Stimulated activated naive CD8-positive, alpha-beta T cell treated with anti-CD3 and anti-CD28 coated beads, Interleukin-15, amount 100 ng/mL, for 72 hours (primary cell): ENCODE measurements at regions not wholly inside any gene's neighbourhood (a gene's known extent, or its start where the extent isn't known, plus 50 kb on each side); places are given as distances from the start of the nearest gene placed in this dataset.
"Not testable (repeated sequence)": the region's sequence is repeated elsewhere in the genome, so short reads cannot be mapped to it uniquely, and the experiment has no call there.

Experiments
- ATAC-seq: fragments of 150-1000 bp; cut with Tn5 transposase; 2 replicates; pipeline ENCODE4 v1.10.0; 2021; ENCODE audit warnings: mild to moderate bottlenecking, moderate library complexity
- DNase-seq, 2 donors: peaks; one replicate each; pipeline ENCODE4 v3.0.0; 2021 to 2022
- H3K27ac Mint-ChIP-seq, 2 donors: one replicate each; pipeline ENCODE4 v1.8.0; 2022; ENCODE audit warnings: mild to moderate bottlenecking in 2 of 2, mixed read lengths in 2 of 2, moderate library complexity in 2 of 2
- H3K27me3 Mint-ChIP-seq: one replicate; pipeline ENCODE4 v1.8.0; 2022; ENCODE audit warnings: mixed read lengths
- H3K4me1 Mint-ChIP-seq: one replicate; pipeline ENCODE4 v1.8.0; 2022; ENCODE audit warnings: mild to moderate bottlenecking, mixed read lengths
- H3K4me3 Mint-ChIP-seq, 2 donors: one replicate each; pipeline ENCODE4 v1.8.0; 2022; ENCODE audit warnings: mild to moderate bottlenecking in 2 of 2, mixed read lengths in 2 of 2, moderate library complexity in 1 of 2
- H3K9me3 Mint-ChIP-seq, 2 donors: one replicate each; pipeline ENCODE4 v1.8.0; 2022; ENCODE audit warnings: mixed read lengths in 2 of 2

- H3K9me3 Mint-ChIP-seq: peaks cover 4 to 7% of the 10 kb centered on the region in 2 donors
- no peak overlapping the region for H3K27ac Mint-ChIP-seq
- no peaks in the 10 kb centered on the region for H3K27me3 Mint-ChIP-seq
- ATAC-seq (peak; percentile 45), DNase-seq (no peak)
- peaks cover 17% of the 10 kb centered on the region for H3K4me1 Mint-ChIP-seq
- no peak overlapping the region for H3K4me3 Mint-ChIP-seq
Observed at GRCh38 chr6:134422426-134423231, 104.7 kb upstream of the SGK1 start.

DNA sequence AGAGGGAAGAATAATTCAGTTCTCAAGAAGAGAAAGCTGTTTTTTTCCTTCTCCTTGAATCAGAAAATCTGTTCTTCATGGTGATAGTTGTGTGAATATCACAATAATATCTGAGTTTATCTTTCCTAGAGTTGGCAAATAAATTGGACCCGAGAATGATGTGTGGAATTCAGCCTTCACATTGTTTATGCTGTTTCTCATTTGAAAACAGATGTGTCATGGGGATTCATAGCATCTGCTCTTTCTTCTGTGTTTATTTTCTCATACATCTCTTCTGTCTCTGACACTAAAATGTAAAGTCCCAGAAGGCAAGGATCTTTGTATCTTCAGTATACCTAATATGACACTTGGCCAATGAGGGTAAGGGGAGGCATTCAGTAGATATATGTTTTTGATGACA, 103.6 kb upstream of the SGK1 start:
- Mint-ChIP-seq H3K4me1 (peaks cover 23% of the 10 kb centered on the region), H3K4me3 (no peak overlapping the region), H3K27ac (no peak overlapping the region), H3K27me3 (no peaks in the 10 kb centered on the region), H3K9me3 (peaks cover 4 to 7% of the 10 kb centered on the region in 2 donors)
- DNase-seq: no peak
- ATAC-seq: no peak

DNA sequence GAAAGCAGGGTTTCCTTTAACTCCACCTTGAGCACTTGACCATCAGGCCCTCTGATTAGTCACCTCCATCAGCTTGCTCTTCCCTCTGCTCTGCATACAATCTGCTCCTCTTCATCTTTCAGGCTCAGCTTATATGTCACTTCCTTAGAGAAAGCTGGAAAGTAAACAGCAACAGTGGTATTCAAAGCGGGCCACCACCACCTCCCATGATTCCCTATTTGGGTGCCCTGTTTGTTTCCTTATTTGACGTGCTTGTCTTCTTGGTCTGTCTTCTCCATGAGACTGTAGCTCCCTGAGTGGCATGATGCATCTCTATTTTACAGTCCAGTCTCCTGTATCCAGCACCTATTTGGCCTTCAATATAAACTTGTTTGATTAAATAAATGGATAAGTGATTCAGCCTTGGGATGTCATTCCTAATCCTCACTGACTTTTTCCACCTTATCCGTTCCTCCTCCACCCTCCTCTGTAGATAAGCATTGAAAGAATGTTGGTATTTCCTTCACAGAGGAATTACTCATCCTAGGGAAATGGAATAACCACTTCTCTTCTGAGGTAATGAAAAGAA, 102.8 kb upstream of the SGK1 start:
- peaks cover 4 to 7% of the 10 kb centered on the region in 2 donors for H3K9me3 Mint-ChIP-seq
- H3K4me3 Mint-ChIP-seq: no peak overlapping the region
- no peak for ATAC-seq
- H3K27ac Mint-ChIP-seq: peak overlapping the region in 1 of 2 donors; percentile 90
- peaks cover under 1% of the 10 kb centered on the region for H3K27me3 Mint-ChIP-seq
- H3K4me1 Mint-ChIP-seq: peaks cover 19% of the 10 kb centered on the region
- no peak for DNase-seq

DNA sequence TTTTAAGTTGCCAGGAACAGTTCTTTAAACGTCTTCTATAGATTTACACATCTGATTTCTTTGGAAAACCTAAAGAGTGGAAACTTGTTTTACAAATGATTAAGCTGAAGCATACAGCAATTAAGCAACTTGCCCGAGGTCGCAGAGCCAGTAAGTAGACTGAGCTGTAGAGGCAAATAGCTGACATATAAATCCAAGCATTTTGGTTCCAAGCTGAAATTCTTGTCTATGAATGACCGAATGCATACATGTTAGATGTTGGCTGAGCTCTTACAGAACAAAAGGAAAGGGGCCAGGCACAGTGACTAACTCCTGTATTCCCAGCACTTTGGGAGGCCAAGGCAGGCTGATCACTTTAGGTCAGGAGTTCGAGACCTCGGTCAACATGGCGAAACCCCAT, 101.8 kb upstream of the SGK1 start:
- ATAC-seq: no peak
- H3K4me3 Mint-ChIP-seq: no peak overlapping the region
- peaks cover 22% of the 10 kb centered on the region for H3K4me1 Mint-ChIP-seq
- peaks cover 7% of the 10 kb centered on the region for H3K27me3 Mint-ChIP-seq
- no peak overlapping the region for H3K27ac Mint-ChIP-seq
- H3K9me3 Mint-ChIP-seq: peaks cover 4 to 7% of the 10 kb centered on the region in 2 donors
- no peak for DNase-seq

GRCh38 chr6:134416418-134417154, 98.7 kb upstream of the SGK1 start:
- Mint-ChIP-seq H3K27ac (no peak overlapping the region), H3K27me3 (peaks cover 7% of the 10 kb centered on the region), H3K9me3 (peaks cover 6 to 18% of the 10 kb centered on the region in 2 donors), H3K4me1 (peaks cover 15% of the 10 kb centered on the region), H3K4me3 (no peak overlapping the region)
- DNase-seq: no peak
- peak; percentile 39 for ATAC-seq

- no peak overlapping the region for H3K4me3 Mint-ChIP-seq
- DNase-seq (no peak), ATAC-seq (no peak)
- peaks cover 15% of the 10 kb centered on the region for H3K4me1 Mint-ChIP-seq
- peaks cover 7% of the 10 kb centered on the region for H3K27me3 Mint-ChIP-seq
- H3K9me3 Mint-ChIP-seq: peaks cover 6 to 25% of the 10 kb centered on the region in 2 donors
- H3K27ac Mint-ChIP-seq: no peak overlapping the region
Observed at GRCh38 chr6:134415656-134416055, 97.7 kb upstream of the SGK1 start.

DNA sequence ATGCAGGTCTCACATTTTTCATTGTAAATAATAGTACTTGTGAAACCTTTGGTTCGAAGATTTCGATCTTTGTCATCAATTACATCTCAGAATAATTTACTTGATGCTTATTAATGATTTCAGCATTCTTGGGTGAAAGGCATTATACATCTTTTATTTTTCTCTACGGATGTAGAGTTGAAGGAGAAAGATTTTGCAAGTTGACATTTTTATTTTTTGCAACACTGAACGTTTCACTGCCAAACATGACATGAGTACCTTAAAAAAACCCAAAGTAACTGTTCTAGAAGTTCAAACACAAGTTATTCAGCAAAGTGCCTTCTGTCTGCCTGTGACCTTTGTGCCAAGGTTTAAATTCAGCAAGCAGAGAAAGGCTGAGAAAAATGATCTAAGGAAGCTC, 97.3 kb upstream of the SGK1 start:
- Mint-ChIP-seq H3K4me3 (no peak overlapping the region), H3K4me1 (peaks cover 15% of the 10 kb centered on the region), H3K27me3 (peaks cover 7% of the 10 kb centered on the region), H3K9me3 (peaks cover 6 to 27% of the 10 kb centered on the region in 2 donors), H3K27ac (no peak overlapping the region)
- DNase-seq (no peak), ATAC-seq (no peak)

DNA sequence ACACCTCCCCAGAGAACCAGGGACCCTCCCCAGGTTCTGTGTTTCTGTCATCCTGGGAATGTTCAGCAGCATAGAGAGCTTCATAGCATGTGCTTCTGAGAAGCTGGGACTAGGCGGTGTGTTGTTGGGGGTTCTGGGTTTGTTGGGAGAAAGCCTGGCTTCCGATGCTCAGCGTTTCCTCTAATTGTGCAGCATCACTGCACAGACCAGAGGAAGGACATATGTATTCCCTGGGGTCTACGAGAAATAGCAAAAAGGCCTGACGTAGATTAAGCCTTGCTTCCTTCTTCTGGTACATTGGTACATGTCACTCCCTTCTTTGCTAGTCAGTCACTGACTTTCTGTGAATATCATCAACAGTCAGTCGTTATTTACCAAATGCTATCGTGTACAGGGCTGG, 96.9 kb upstream of the SGK1 start:
- peaks cover 6 to 27% of the 10 kb centered on the region in 2 donors for H3K9me3 Mint-ChIP-seq
- H3K4me3 Mint-ChIP-seq: no peak overlapping the region
- H3K27me3 Mint-ChIP-seq: peaks cover 7% of the 10 kb centered on the region
- no peak for ATAC-seq
- H3K27ac Mint-ChIP-seq: no peak overlapping the region
- peaks cover 15% of the 10 kb centered on the region for H3K4me1 Mint-ChIP-seq
- DNase-seq: no peak

- DNase-seq (no peak), ATAC-seq (no peak)
- Mint-ChIP-seq H3K4me1 (peaks cover 15% of the 10 kb centered on the region), H3K27me3 (peaks cover 7% of the 10 kb centered on the region), H3K9me3 (peaks cover 6 to 27% of the 10 kb centered on the region in 2 donors), H3K27ac (no peak overlapping the region), H3K4me3 (no peak overlapping the region)
Observed at GRCh38 chr6:134413241-134413643, 95.3 kb upstream of the SGK1 start.

GRCh38 chr6:134410541-134410940, 92.6 kb upstream of the SGK1 start:
- H3K27me3 Mint-ChIP-seq: peaks cover 5% of the 10 kb centered on the region
- H3K4me1 Mint-ChIP-seq: peaks cover 4% of the 10 kb centered on the region
- H3K9me3 Mint-ChIP-seq: peaks cover 6 to 27% of the 10 kb centered on the region in 2 donors
- ATAC-seq (no peak), DNase-seq (no peak)
- H3K4me3 Mint-ChIP-seq: no peak overlapping the region
- H3K27ac Mint-ChIP-seq: peak overlapping the region in 1 of 2 donors; percentile 27

DNA sequence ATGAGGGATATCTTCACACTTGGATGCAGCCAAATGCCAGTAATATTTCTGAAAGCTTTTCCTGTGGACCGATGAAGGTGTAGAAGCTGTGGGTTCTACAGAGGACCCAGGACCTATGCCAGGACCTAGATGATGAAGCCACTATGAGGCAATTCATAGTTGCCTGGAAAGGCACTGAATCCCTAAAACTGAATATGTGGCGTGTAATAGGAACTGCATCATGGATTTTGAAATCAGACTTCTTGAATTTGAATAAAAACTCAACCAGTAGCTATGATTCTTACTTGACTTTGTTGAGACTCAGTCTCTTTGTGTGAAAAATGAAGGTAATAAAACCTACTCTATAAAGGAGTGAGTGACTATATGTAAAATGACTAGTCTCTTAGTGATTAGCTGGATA, 89.9 kb upstream of the SGK1 start:
- Mint-ChIP-seq H3K27ac (no peak overlapping the region), H3K27me3 (no peaks in the 10 kb centered on the region), H3K4me1 (peaks cover 4% of the 10 kb centered on the region), H3K9me3 (peaks cover 0 to 18% of the 10 kb centered on the region in 2 donors), H3K4me3 (no peak overlapping the region)
- DNase-seq: no peak
- no peak for ATAC-seq

DNA sequence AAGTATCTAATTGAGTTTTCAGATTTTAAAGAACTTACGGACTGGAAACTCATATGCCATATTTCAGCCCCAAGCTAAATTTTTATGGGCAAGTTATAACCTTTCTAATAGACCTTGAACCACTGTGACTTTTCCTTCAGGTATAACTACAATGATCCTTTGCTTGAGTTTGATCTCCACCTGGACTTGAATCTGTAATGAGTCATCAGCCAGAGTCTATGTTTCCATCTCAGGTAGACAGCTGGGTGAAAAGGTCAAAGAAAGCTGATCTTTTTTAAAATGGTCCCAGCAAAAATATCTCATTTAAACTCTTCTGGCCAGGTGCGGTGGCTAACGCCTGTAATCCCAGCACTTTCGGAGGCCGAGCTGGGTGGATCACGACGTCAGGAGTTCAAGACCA, 88.4 kb upstream of the SGK1 start:
- Mint-ChIP-seq H3K27me3 (no peaks in the 10 kb centered on the region), H3K4me1 (peaks cover 13% of the 10 kb centered on the region), H3K4me3 (no peak overlapping the region), H3K9me3 (peaks cover 0 to 9% of the 10 kb centered on the region in 2 donors), H3K27ac (no peak overlapping the region)
- DNase-seq (no peak), ATAC-seq (no peak)

- DNase-seq (no peak), ATAC-seq (no peak)
- peaks cover 0 to 1% of the 10 kb centered on the region in 2 donors for H3K9me3 Mint-ChIP-seq
- H3K4me3 Mint-ChIP-seq: no peak overlapping the region
- no peak overlapping the region for H3K27ac Mint-ChIP-seq
- H3K27me3 Mint-ChIP-seq: no peaks in the 10 kb centered on the region
- H3K4me1 Mint-ChIP-seq: peaks cover 13% of the 10 kb centered on the region
Observed at GRCh38 chr6:134405386-134406087, 87.6 kb upstream of the SGK1 start.

DNA sequence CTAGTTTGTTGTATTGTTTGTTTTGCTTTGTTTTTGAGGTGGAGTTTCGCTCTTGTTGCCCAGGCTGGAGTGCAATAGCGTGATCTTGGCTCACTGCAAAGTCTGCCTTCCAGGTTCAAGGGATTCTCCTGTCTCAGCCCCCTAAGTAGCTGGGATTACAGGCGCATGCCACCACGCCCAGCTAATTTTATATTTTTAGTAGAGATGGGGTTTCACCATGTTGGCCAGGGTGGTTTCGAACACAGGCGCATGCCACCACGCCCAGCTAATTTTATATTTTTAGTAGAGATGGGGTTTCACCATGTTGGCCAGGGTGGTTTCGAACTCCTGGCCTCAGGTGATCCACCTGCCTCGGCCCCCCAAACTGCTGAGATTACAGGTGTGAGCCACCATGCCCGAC, 85.4 kb upstream of the SGK1 start:
- not testable (repeated sequence) for ATAC-seq, DNase-seq, H3K27ac Mint-ChIP-seq, H3K9me3 Mint-ChIP-seq, H3K4me3 Mint-ChIP-seq, H3K27me3 Mint-ChIP-seq
- peaks cover 18% of the 10 kb centered on the region for H3K4me1 Mint-ChIP-seq

- peaks cover 22% of the 10 kb centered on the region for H3K4me1 Mint-ChIP-seq
- peak; percentile 45 for ATAC-seq
- DNase-seq: no peak
- no peaks in the 10 kb centered on the region for H3K9me3 Mint-ChIP-seq
- H3K27ac Mint-ChIP-seq: peak overlapping the region in 1 of 2 donors; percentile 53
- no peaks in the 10 kb centered on the region for H3K27me3 Mint-ChIP-seq
- no peak overlapping the region for H3K4me3 Mint-ChIP-seq
Observed at GRCh38 chr6:134402372-134402984, 84.6 kb upstream of the SGK1 start.
